ENCODE measurements at regions not wholly inside any gene's neighbourhood (a gene's known extent, or its start where the extent isn't known, plus 50 kb on each side); places are given as distances from the start of the nearest gene placed in this dataset.

DNA sequence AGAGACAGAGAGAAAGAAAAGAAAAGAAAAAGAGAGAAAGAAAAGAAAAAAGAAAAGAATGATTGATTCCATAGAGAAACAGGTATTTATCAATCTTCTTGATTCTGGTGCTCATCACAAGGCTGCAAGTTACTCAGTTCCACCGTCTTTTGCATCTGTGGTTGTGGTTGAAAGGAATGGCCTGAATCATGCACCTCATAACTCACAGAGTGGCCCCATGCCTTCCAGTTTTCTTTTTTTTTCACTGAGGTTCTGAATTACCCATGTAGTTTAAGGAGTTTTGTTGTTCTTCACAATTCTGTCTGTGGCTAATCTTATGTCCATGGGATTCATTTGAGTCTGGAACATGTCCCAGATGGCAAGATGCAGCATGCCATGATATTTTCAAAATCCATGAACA lies 156.0 kb downstream of the ZNF33B start:
- TF ChIP-seq, protein P1, sequence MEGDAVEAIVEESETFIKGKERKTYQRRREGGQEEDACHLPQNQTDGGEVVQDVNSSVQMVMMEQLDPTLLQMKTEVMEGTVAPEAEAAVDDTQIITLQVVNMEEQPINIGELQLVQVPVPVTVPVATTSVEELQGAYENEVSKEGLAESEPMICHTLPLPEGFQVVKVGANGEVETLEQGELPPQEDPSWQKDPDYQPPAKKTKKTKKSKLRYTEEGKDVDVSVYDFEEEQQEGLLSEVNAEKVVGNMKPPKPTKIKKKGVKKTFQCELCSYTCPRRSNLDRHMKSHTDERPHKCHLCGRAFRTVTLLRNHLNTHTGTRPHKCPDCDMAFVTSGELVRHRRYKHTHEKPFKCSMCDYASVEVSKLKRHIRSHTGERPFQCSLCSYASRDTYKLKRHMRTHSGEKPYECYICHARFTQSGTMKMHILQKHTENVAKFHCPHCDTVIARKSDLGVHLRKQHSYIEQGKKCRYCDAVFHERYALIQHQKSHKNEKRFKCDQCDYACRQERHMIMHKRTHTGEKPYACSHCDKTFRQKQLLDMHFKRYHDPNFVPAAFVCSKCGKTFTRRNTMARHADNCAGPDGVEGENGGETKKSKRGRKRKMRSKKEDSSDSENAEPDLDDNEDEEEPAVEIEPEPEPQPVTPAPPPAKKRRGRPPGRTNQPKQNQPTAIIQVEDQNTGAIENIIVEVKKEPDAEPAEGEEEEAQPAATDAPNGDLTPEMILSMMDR (IDR thresholded peaks at IDR 0.05; ENCODE audit: low read length) = no peak
- no peak for TF ChIP-seq EZH2 (IDR thresholded peaks at IDR 0.05; ENCODE audit: borderline replicate concordance, low read length)

Data from OCI-LY1 (cell line).